Brain microvascular endothelial cell (primary cell): ENCODE measurements at regions not wholly inside any gene's neighbourhood (a gene's known extent, or its start where the extent isn't known, plus 50 kb on each side); places are given as distances from the start of the nearest gene placed in this dataset.

Experiments used
- DNase-seq: peaks from one replicate; pipeline ENCODE4 v3.0.0-alpha.2; 2020
- H3K27ac ChIP-seq: fragments of 250-450 bp; sonication (Bioruptor Pico); 2 replicates; pipeline ENCODE4 v1.5.1; 2020; ENCODE audit warnings: mild to moderate bottlenecking, moderate library complexity
- H3K27me3 ChIP-seq: fragments of 250-450 bp; sonication (Bioruptor Pico); replicated peaks from 2 replicates; pipeline ENCODE4 v1.5.1; 2020; ENCODE audit warnings: mild to moderate bottlenecking
- H3K36me3 ChIP-seq: fragments of 250-450 bp; sonication (Bioruptor Pico); replicated peaks from 2 replicates; pipeline ENCODE4 v1.5.1; 2020; ENCODE audit warnings: mild to moderate bottlenecking
- H3K4me3 ChIP-seq: 2 replicates; pipeline ENCODE4 v1.5.1; 2011; ENCODE audit warnings: low read depth, mild to moderate bottlenecking, control low read depth, low read length, moderate library complexity
- CTCF ChIP-seq: IDR thresholded peaks from 2 replicates; pipeline ENCODE4 v1.5.1; 2011; ENCODE audit warnings: low read depth, mild to moderate bottlenecking, moderate library complexity, low read length, control low read depth, inconsistent platforms; ENCODE audit errors: missing control alignments
- in situ Hi-C: cut with HindIII; loops from 2 replicates; pipeline ENCODE4 v1.10.0; 2017; ENCODE audit warnings: low sequenced_read_pairs, low pct_ligation_motif_present

DNA sequence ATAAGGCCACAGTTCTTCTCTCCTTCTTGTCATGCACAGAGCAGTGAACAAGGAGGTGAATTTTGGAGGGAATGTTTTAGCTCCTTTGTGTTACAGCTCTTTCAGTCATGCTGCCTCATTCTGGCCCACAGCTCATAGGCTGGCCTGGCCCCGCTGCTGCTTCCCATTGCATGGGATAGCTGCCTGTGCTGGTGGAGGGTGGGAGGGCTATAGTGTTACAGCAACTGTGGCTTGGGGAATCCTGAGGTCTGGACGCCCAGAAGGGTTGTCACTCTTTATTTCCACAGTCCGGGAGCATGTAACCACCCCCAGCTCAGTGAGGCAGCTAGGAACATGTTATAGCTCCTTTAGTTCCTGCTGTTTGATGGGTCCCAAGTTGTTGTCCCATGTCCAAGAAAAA, 210.3 kb downstream of the AMY1C start:
- no peak for DNase-seq
- Histone ChIP-seq H3K4me3 (no peak overlapping the region), H3K36me3 (no peaks in the 10 kb centered on the region), H3K27me3 (no peaks in the 10 kb centered on the region), H3K27ac (no peak overlapping the region)
- no peak for TF ChIP-seq CTCF
- in situ Hi-C loops: no loop called here

GRCh38 chr1:103960710-103961109, 211.0 kb downstream of the AMY1C start:
- no peak overlapping the region for H3K27ac ChIP-seq
- H3K27me3 ChIP-seq: no peaks in the 10 kb centered on the region
- no peaks in the 10 kb centered on the region for H3K36me3 ChIP-seq
- DNase-seq: no peak
- in situ Hi-C loops: no loop called here
- H3K4me3 ChIP-seq: no peak overlapping the region
- no peak for TF ChIP-seq CTCF

DNA sequence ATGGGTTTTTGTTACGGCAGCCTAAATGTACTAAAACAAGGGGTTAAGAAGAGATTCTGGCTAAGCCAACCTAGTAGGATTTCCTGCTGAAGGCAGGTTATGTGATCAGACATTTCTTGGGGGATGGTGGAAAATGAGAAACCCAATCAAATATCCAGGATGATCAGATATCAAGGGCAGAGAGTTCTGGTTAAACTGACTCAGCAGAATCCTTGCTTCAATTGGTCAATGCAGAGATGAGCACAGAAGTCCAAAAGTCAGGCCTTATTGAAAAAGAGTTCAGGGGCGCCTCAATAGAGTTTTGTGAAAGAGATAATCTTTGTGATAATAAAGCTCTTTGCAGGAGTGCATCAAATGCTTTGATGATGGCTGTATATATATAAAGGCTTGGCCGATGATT, 237.1 kb downstream of the AMY1C start:
- no peak overlapping the region for H3K4me3 ChIP-seq
- no peak overlapping the region for H3K27ac ChIP-seq
- no peak for TF ChIP-seq CTCF
- H3K27me3 ChIP-seq: no peaks in the 10 kb centered on the region
- in situ Hi-C loops: no loop called here
- H3K36me3 ChIP-seq: no peaks in the 10 kb centered on the region
- no peak for DNase-seq

DNA sequence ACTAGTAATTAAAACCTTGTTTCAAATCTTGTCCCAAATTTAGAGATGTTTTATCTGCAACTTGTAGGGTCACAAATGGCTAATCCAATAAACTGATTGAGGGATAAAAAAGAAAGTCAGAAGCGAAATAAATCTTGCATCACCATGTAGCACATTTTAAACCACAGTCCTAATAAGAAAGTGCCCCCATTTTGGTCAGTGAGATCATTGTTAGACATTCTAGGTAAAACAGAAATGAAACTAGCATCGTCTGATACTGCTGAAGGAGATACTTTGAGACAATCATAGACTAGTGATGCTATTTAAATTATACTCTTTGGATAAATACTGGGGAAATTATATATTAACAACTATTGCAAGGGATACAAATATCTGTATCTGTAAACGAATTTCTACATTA, 247.9 kb downstream of the AMY1C start:
- no peak for TF ChIP-seq CTCF
- H3K4me3 ChIP-seq: no peak overlapping the region
- in situ Hi-C loops: no loop called here
- no peaks in the 10 kb centered on the region for H3K27me3 ChIP-seq
- DNase-seq: no peak
- no peaks in the 10 kb centered on the region for H3K36me3 ChIP-seq
- no peak overlapping the region for H3K27ac ChIP-seq

- in situ Hi-C loops: no loop called here
- H3K4me3 ChIP-seq: no peak overlapping the region
- H3K27me3 ChIP-seq: no peaks in the 10 kb centered on the region
- no peaks in the 10 kb centered on the region for H3K36me3 ChIP-seq
- H3K27ac ChIP-seq: no peak overlapping the region
- DNase-seq: no peak
- TF ChIP-seq CTCF: no peak
Observed at GRCh38 chr1:104018922-104019674, 269.4 kb downstream of the AMY1C start.

GRCh38 chr1:104019675-104020049, 270.0 kb downstream of the AMY1C start:
- Histone ChIP-seq H3K27ac (no peak overlapping the region), H3K4me3 (no peak overlapping the region), H3K27me3 (no peaks in the 10 kb centered on the region), H3K36me3 (no peaks in the 10 kb centered on the region)
- no peak for TF ChIP-seq CTCF
- no peak for DNase-seq
- in situ Hi-C loops: no loop called here
